Activated T-cell treated with anti-CD3 and anti-CD28 coated beads, Interleukin-2, amount 50 U/mL, for 24 hours (primary cell): ENCODE measurements at regions not wholly inside any gene's neighbourhood (a gene's known extent, or its start where the extent isn't known, plus 50 kb on each side); places are given as distances from the start of the nearest gene placed in this dataset.
A peak's percentile ranks its signal among the peaks of the same experiment; 100 is the strongest.
"Not testable (repeated sequence)": the region's sequence is repeated elsewhere in the genome, so short reads cannot be mapped to it uniquely, and the experiment has no call there.

ENCODE experiments used
- DNase-seq: peaks from one replicate; pipeline ENCODE4 v3.0.0-alpha.2; 2020
- H3K27ac Mint-ChIP-seq: 2 replicates; pipeline ENCODE4 v1.8.0; 2020; ENCODE audit warnings: mild to moderate bottlenecking, mixed read lengths
- H3K27me3 Mint-ChIP-seq: 2 replicates; pipeline ENCODE4 v1.8.0; 2020; ENCODE audit warnings: mixed read lengths
- H3K36me3 Mint-ChIP-seq: 2 replicates; pipeline ENCODE4 v1.8.0; 2020; ENCODE audit warnings: low read depth, mixed read lengths
- H3K4me1 Mint-ChIP-seq: 2 replicates; pipeline ENCODE4 v1.8.0; 2020; ENCODE audit warnings: low read depth, mixed read lengths
- H3K4me3 Mint-ChIP-seq: 2 replicates; pipeline ENCODE4 v1.8.0; 2020; ENCODE audit warnings: mild to moderate bottlenecking, moderate library complexity, mixed read lengths
- H3K9me3 Mint-ChIP-seq: 2 replicates; pipeline ENCODE4 v1.8.0; 2020; ENCODE audit warnings: mixed read lengths

- Mint-ChIP-seq H3K36me3 (peaks cover 32% of the 10 kb centered on the region), H3K9me3 (peaks cover 44% of the 10 kb centered on the region), H3K27me3 (no peaks in the 10 kb centered on the region), H3K27ac (no peak overlapping the region), H3K4me3 (no peak overlapping the region), H3K4me1 (no peaks in the 10 kb centered on the region)
- no peak for DNase-seq
Measured at GRCh38 chr20:28562510-28562898, 2695.0 kb upstream of the DEFB115 start.

GRCh38 chr20:28562899-28563521 is 2694.5 kb upstream of the DEFB115 start:
- not testable (repeated sequence) for DNase-seq, H3K27ac Mint-ChIP-seq, H3K27me3 Mint-ChIP-seq, H3K4me3 Mint-ChIP-seq, H3K4me1 Mint-ChIP-seq
- H3K9me3 Mint-ChIP-seq, result peaks cover 43% of the 10 kb centered on the region
- peaks cover 32% of the 10 kb centered on the region for H3K36me3 Mint-ChIP-seq

- not testable (repeated sequence) for H3K27ac Mint-ChIP-seq, DNase-seq, H3K4me1 Mint-ChIP-seq, H3K4me3 Mint-ChIP-seq, H3K27me3 Mint-ChIP-seq
- Mint-ChIP-seq H3K9me3 (peaks cover 44% of the 10 kb centered on the region), H3K36me3 (peaks cover 32% of the 10 kb centered on the region)
Measured at GRCh38 chr20:28564024-28564423, 2693.4 kb upstream of the DEFB115 start.

GRCh38 chr20:28564688-28565463 is 2692.6 kb upstream of the DEFB115 start:
- Mint-ChIP-seq H3K9me3 (peaks cover 44% of the 10 kb centered on the region), H3K36me3 (peaks cover 32% of the 10 kb centered on the region)
- not testable (repeated sequence) for H3K27me3 Mint-ChIP-seq, H3K27ac Mint-ChIP-seq, DNase-seq, H3K4me3 Mint-ChIP-seq, H3K4me1 Mint-ChIP-seq

DNA sequence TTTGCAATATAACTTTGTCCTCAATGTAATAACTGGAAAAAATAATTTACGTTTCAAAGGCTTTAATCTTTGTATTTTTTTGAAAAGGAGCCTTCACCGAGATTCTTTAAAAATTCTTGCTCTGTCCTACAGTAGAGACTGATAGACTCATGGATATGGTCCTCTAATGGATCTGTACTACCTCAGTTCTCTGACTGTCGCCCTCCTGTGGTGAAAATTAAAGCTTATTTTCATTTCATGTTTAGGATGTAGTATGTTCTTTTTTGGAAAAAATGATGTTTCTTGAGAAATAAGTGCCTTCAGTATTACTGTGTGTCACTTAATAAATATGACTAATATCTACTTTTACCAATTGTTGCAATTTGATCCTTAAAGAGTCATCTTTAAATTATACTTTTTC is 2681.5 kb upstream of the DEFB115 start:
- Mint-ChIP-seq H3K36me3 (peaks cover 56% of the 10 kb centered on the region), H3K9me3 (peaks cover 14% of the 10 kb centered on the region)
- not testable (repeated sequence) for H3K4me1 Mint-ChIP-seq, H3K4me3 Mint-ChIP-seq, H3K27me3 Mint-ChIP-seq, DNase-seq, H3K27ac Mint-ChIP-seq

DNA sequence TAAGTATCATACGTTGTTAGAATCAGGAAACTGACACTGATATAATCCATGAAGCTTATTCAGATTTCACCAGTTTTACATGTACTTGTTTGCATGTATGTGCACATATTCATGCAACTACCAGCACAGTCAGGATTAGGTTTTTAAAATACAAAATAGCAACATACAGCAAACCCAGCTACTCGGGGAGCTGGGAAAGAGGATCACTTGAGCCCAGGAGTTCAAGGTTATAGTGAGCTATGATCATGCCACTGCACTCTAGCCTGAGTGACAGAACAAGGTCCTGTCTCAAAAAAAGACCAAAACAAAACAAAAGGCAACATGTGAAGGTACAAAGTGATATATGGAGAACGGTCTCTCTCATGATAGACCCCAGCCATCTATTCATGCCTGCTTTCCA is 2665.8 kb upstream of the DEFB115 start:
- not testable (repeated sequence) for DNase-seq, H3K4me3 Mint-ChIP-seq, H3K27ac Mint-ChIP-seq, H3K27me3 Mint-ChIP-seq, H3K9me3 Mint-ChIP-seq
- H3K4me1 Mint-ChIP-seq, result peaks cover 13% of the 10 kb centered on the region
- peaks cover 63% of the 10 kb centered on the region for H3K36me3 Mint-ChIP-seq

DNA sequence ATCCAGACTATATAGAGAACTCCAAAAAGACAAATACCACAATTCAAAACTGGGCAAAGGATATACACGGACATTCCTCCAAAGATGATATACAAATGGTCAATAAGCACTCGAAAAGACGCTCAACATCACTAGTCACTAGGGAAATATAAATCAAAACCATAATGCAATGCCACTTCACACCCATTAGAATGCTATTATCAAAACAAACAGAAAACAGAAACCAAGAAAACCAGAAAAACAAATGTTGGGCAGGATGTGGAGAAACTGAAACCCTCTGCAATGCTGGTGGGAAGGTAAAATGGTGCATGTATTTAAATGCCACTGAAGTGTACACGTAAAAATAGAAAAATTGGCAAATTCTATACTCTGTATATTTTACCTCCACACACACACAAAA is 2664.1 kb upstream of the DEFB115 start:
- H3K27ac Mint-ChIP-seq, H3K27me3 Mint-ChIP-seq, H3K4me3 Mint-ChIP-seq, DNase-seq, H3K9me3 Mint-ChIP-seq: not testable (repeated sequence)
- Mint-ChIP-seq H3K4me1 (peaks cover 27% of the 10 kb centered on the region), H3K36me3 (peaks cover 64% of the 10 kb centered on the region)

DNA sequence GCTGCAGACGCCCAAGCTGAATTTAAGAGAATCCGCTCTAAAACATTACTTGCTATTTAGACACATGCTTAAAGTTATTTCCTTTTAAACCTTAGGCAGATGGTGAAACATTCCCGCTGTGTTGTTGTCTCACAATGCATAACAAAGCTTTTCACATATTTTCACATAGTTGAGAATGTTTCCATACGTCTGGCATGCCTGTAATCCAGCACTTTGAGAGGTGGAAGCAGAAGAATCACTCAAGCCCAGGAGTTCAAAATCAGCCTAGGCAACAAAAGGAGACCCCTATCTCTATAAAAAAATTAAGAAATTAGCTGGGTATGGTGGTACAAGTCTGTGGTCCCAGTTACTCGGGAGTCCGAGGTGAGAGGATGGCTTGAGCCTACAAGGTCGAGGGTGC is 2663.0 kb upstream of the DEFB115 start:
- Mint-ChIP-seq H3K4me1 (peaks cover 29% of the 10 kb centered on the region), H3K36me3 (peaks cover 62% of the 10 kb centered on the region)
- DNase-seq, H3K9me3 Mint-ChIP-seq, H3K4me3 Mint-ChIP-seq, H3K27me3 Mint-ChIP-seq, H3K27ac Mint-ChIP-seq: not testable (repeated sequence)

GRCh38 chr20:28602006-28602402 is 2655.5 kb upstream of the DEFB115 start:
- not testable (repeated sequence) for H3K9me3 Mint-ChIP-seq, H3K27me3 Mint-ChIP-seq, DNase-seq
- Mint-ChIP-seq H3K4me3 (peak overlapping the region; percentile 92), H3K27ac (peak overlapping the region; percentile 94), H3K4me1 (peaks cover 36% of the 10 kb centered on the region), H3K36me3 (peaks cover 36% of the 10 kb centered on the region)

- DNase-seq, result peak; percentile 87
- H3K27ac Mint-ChIP-seq, result peak overlapping the region; percentile 94
- peaks cover 31% of the 10 kb centered on the region for H3K4me1 Mint-ChIP-seq
- not testable (repeated sequence) for H3K9me3 Mint-ChIP-seq, H3K27me3 Mint-ChIP-seq
- peaks cover 30% of the 10 kb centered on the region for H3K36me3 Mint-ChIP-seq
- peak overlapping the region; percentile 92 for H3K4me3 Mint-ChIP-seq
Measured at GRCh38 chr20:28602403-28603217, 2654.9 kb upstream of the DEFB115 start.

DNA sequence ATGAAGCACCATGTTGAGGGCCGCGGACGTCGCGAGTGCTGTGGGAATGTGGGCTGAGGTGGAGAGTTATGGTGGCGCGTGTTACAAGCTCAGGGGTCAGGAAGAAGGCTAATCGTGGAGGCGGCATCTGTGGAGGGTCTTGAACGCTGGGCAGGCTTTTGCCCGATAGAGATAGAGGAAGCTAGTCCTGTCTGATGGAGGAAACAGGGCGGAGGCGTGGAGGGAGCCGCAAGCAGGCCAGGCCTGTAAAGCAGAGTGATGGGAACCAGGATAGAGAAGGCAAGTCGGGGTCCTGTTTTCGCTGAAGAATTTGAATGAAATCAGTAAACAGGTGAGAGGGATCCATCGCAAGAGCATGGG is 2654.3 kb upstream of the DEFB115 start:
- peaks cover 26% of the 10 kb centered on the region for H3K4me1 Mint-ChIP-seq
- not testable (repeated sequence) for DNase-seq, H3K9me3 Mint-ChIP-seq, H3K27me3 Mint-ChIP-seq
- H3K27ac Mint-ChIP-seq, result peak overlapping the region; percentile 94
- peak overlapping the region; percentile 92 for H3K4me3 Mint-ChIP-seq
- peaks cover 26% of the 10 kb centered on the region for H3K36me3 Mint-ChIP-seq

DNA sequence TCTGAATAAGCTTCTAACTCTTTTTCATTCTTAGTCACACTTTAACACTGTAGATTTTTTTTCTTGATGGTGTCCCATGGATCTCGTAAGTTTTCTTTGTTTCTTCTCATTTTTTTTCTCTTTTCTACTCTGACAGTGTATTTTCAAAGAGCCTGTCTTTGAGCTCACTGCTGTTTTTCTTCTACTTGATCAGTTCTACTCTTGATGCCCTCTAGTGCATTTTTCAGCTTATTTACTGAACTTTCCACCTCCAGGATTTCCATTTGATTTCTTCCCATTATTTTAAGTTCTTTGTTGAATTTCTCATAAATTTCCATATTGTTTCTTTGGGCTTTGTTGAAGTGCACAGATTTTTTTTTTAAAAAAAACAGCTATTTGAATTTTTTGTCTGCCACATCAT is 2641.1 kb upstream of the DEFB115 start:
- peaks cover 2% of the 10 kb centered on the region for H3K27me3 Mint-ChIP-seq
- no peak for DNase-seq
- no peaks in the 10 kb centered on the region for H3K4me1 Mint-ChIP-seq
- H3K9me3 Mint-ChIP-seq, result peaks cover 48% of the 10 kb centered on the region
- H3K36me3 Mint-ChIP-seq, result peaks cover 2% of the 10 kb centered on the region
- H3K27ac Mint-ChIP-seq, result no peak overlapping the region
- no peak overlapping the region for H3K4me3 Mint-ChIP-seq

DNA sequence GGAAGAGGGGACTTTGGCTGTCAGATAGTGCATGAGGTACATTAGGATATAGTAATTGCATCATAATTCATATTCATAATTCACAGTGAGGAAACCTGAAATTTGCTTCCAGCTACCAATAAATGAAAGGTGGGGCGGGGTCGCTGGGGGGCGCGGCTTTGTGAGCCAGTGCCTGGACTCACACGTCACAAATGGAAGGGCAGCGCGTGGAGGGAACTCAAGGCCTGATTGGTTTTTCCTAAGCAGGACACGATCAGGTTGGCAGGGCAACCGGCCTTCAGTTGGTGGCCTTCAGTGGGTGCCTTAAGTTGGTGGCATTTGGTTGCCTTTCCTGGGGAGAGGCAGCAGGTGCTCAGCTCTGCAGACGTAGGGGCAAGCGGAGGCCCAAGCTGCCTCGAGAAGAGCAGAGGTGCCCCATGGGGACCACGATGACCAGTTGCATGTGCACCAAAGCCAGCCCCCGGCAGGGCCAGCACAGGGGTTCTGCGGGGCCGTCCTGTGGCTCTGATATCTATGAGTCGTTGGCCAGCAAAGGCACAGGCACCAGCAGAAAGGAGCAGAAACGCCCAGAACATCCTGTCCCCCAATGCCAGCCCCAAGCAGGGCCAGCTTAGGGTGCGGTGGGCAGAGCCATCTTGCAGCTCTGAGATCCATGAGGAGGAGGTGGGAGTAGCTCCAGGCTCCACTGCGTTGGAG is 2637.4 kb upstream of the DEFB115 start:
- DNase-seq, H3K27me3 Mint-ChIP-seq, H3K4me1 Mint-ChIP-seq, H3K4me3 Mint-ChIP-seq, H3K27ac Mint-ChIP-seq, H3K36me3 Mint-ChIP-seq: not testable (repeated sequence)
- peaks cover 30% of the 10 kb centered on the region for H3K9me3 Mint-ChIP-seq

- not testable (repeated sequence) for DNase-seq, H3K4me3 Mint-ChIP-seq, H3K4me1 Mint-ChIP-seq, H3K36me3 Mint-ChIP-seq, H3K27ac Mint-ChIP-seq
- Mint-ChIP-seq H3K9me3 (peaks cover 16% of the 10 kb centered on the region), H3K27me3 (peaks cover 13% of the 10 kb centered on the region)
Measured at GRCh38 chr20:28625112-28625511, 2632.4 kb upstream of the DEFB115 start.
